Lower leg skin (tissue), 3 donors: ENCODE measurements at regions not wholly inside any gene's neighbourhood (a gene's known extent, or its start where the extent isn't known, plus 50 kb on each side); places are given as distances from the start of the nearest gene placed in this dataset.

Experiments
- CTCF ChIP-seq, 3 donors: fragments of 450-650 bp; IDR thresholded peaks; one replicate each; pipeline ENCODE4 v1.5.1; 2016; ENCODE audit warnings: antibody characterized with exemption in 3 of 3, mild to moderate bottlenecking in 3 of 3, moderate library complexity in 2 of 3
- POLR2A ChIP-seq, 2 donors: fragments of 450-650 bp; IDR thresholded peaks; one replicate each; pipeline ENCODE4 v1.6.1; 2016 to 2017; ENCODE audit warnings: antibody characterized with exemption in 2 of 2, mild to moderate bottlenecking in 1 of 2, moderate library complexity in 1 of 2

GRCh38 chr6:9610620-9611415 lies 804.1 kb downstream of the TFAP2A start:
- TF ChIP-seq POLR2A (IDR thresholded peaks at IDR 0.05) (no peak), CTCF (IDR thresholded peaks at IDR 0.05) (no peak)
